Skin of body (tissue), 1 donor: ENCODE measurements at regions not wholly inside any gene's neighbourhood (a gene's known extent, or its start where the extent isn't known, plus 50 kb on each side); places are given as distances from the start of the nearest gene placed in this dataset.

Experiments used
- DNase-seq: peaks from one replicate; lab custom pipeline; 2025; lab: John Stamatoyannopoulos, UW

- no peak for DNase-seq
Observed at GRCh38 chr13:104024416-104025170, 958.4 kb upstream of the SLC10A2 start.

GRCh38 chr13:104021806-104022397 lies 955.7 kb upstream of the SLC10A2 start:
- DNase-seq = no peak

- no peak for DNase-seq
Observed at GRCh38 chr13:104017317-104017716, 951.1 kb upstream of the SLC10A2 start.

GRCh38 chr13:104015646-104016396 lies 949.6 kb upstream of the SLC10A2 start:
- no peak for DNase-seq

- DNase-seq = no peak
Observed at GRCh38 chr13:104014803-104015645, 948.8 kb upstream of the SLC10A2 start.

GRCh38 chr13:104011505-104012241 lies 945.5 kb upstream of the SLC10A2 start:
- DNase-seq = no peak

GRCh38 chr13:104008541-104009435 lies 942.6 kb upstream of the SLC10A2 start:
- no peak for DNase-seq

- no peak for DNase-seq
Observed at GRCh38 chr13:104008075-104008474, 941.9 kb upstream of the SLC10A2 start.

- no peak for DNase-seq
Observed at GRCh38 chr13:104006625-104007075, 940.4 kb upstream of the SLC10A2 start.

- no peak for DNase-seq
Observed at GRCh38 chr13:104004572-104004971, 938.4 kb upstream of the SLC10A2 start.

- no peak for DNase-seq
Observed at GRCh38 chr13:104002216-104002615, 936.0 kb upstream of the SLC10A2 start.

GRCh38 chr13:104001766-104002165 lies 935.5 kb upstream of the SLC10A2 start:
- DNase-seq = no peak

- DNase-seq = no peak
Observed at GRCh38 chr13:103996733-103997132, 930.5 kb upstream of the SLC10A2 start.

- no peak for DNase-seq
Observed at GRCh38 chr13:103983948-103984347, 917.7 kb upstream of the SLC10A2 start.

GRCh38 chr13:103976371-103976770 lies 910.2 kb upstream of the SLC10A2 start:
- no peak for DNase-seq

- no peak for DNase-seq
Observed at GRCh38 chr13:103973740-103974139, 907.5 kb upstream of the SLC10A2 start.

- DNase-seq = no peak
Observed at GRCh38 chr13:103969520-103970050, 903.4 kb upstream of the SLC10A2 start.

- no peak for DNase-seq
Observed at GRCh38 chr13:103965506-103966243, 899.5 kb upstream of the SLC10A2 start.

GRCh38 chr13:103961784-103962183 lies 895.6 kb upstream of the SLC10A2 start:
- no peak for DNase-seq
